ENCODE measurements at regions not wholly inside any gene's neighbourhood (a gene's known extent, or its start where the extent isn't known, plus 50 kb on each side); places are given as distances from the start of the nearest gene placed in this dataset.

DNA sequence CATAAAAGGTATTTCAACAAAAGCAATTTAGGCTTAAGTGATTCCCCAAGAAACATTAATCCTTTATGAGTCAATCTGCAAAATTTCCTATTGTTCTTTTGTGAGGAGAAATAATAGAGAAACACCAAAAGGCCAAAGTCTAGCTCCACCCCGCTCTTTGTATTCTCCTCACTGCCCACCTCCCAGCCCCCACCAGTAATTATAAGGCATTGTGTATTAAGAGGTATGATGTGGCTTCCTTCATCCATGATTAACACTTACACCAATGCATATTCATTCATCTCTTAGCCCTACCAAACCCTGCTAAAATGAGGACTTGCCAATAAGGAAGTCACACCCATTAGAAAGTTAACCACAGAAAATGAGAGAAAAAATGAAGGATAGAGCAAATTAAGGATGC lies 105.3 kb upstream of the SPATA31D4 start:
- TF ChIP-seq POLR2AphosphoS5 (IDR thresholded peaks at IDR 0.05; ENCODE audit: insufficient read depth, low read depth, low read length) (no peak), POLR2A (IDR thresholded peaks at IDR 0.05; ENCODE audit: low read depth, low read length) (no peak), JUN (IDR thresholded peaks at IDR 0.05; ENCODE audit: borderline replicate concordance, insufficient read depth, insufficient read length, low read depth) (peak; percentile 17), MYC (IDR thresholded peaks at IDR 0.05; ENCODE audit: low read depth, low read length) (no peak), GATA2 (IDR thresholded peaks at IDR 0.05; ENCODE audit: insufficient read depth, insufficient read length, low read depth, low read length) (no peak), EZH2 (IDR thresholded peaks at IDR 0.05; ENCODE audit: borderline replicate concordance, low read depth, low read length, severe bottlenecking) (no peak)
- TF ChIP-seq, protein P1, sequence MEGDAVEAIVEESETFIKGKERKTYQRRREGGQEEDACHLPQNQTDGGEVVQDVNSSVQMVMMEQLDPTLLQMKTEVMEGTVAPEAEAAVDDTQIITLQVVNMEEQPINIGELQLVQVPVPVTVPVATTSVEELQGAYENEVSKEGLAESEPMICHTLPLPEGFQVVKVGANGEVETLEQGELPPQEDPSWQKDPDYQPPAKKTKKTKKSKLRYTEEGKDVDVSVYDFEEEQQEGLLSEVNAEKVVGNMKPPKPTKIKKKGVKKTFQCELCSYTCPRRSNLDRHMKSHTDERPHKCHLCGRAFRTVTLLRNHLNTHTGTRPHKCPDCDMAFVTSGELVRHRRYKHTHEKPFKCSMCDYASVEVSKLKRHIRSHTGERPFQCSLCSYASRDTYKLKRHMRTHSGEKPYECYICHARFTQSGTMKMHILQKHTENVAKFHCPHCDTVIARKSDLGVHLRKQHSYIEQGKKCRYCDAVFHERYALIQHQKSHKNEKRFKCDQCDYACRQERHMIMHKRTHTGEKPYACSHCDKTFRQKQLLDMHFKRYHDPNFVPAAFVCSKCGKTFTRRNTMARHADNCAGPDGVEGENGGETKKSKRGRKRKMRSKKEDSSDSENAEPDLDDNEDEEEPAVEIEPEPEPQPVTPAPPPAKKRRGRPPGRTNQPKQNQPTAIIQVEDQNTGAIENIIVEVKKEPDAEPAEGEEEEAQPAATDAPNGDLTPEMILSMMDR (IDR thresholded peaks at IDR 0.05; ENCODE audit: extremely low read depth in 1 of 2, insufficient read depth in 1 of 2, low read depth in 1 of 2, low read length in 2 of 2), result no peak
- TF ChIP-seq, protein P2, sequence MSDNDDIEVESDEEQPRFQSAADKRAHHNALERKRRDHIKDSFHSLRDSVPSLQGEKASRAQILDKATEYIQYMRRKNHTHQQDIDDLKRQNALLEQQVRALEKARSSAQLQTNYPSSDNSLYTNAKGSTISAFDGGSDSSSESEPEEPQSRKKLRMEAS (IDR thresholded peaks at IDR 0.05; ENCODE audit: insufficient read depth, insufficient read length), result no peak

All from endothelial cell of umbilical vein (primary cell).